ENCODE measurements at regions not wholly inside any gene's neighbourhood (a gene's known extent, or its start where the extent isn't known, plus 50 kb on each side); places are given as distances from the start of the nearest gene placed in this dataset.
"Not testable (repeated sequence)": the region's sequence is repeated elsewhere in the genome, so short reads cannot be mapped to it uniquely, and the experiment has no call there.

DNA sequence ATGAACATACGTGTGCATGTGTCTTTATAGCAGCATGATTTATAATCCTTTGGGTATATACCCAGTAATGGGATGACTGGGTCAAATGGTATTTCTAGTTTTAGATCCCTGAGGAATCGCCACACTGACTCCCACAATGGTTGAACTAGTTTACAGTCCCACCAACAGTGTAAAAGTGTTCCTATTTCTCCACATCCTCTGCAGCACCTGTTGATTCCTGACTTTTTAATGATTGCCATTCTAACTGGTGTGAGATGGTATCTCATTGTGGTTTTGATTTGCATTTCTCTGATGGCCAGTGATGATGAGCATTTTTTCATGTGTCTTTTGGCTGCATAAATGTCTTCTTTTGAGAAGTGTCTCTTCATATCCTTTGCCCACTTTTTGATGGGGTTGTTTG is 493.0 kb upstream of the PIK3R1 start:
- TF ChIP-seq, protein P1, sequence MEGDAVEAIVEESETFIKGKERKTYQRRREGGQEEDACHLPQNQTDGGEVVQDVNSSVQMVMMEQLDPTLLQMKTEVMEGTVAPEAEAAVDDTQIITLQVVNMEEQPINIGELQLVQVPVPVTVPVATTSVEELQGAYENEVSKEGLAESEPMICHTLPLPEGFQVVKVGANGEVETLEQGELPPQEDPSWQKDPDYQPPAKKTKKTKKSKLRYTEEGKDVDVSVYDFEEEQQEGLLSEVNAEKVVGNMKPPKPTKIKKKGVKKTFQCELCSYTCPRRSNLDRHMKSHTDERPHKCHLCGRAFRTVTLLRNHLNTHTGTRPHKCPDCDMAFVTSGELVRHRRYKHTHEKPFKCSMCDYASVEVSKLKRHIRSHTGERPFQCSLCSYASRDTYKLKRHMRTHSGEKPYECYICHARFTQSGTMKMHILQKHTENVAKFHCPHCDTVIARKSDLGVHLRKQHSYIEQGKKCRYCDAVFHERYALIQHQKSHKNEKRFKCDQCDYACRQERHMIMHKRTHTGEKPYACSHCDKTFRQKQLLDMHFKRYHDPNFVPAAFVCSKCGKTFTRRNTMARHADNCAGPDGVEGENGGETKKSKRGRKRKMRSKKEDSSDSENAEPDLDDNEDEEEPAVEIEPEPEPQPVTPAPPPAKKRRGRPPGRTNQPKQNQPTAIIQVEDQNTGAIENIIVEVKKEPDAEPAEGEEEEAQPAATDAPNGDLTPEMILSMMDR (IDR thresholded peaks at IDR 0.05) = not testable (repeated sequence)
- not testable (repeated sequence) for TF ChIP-seq POLR2A, POLR2AphosphoS5, EP300 (IDR thresholded peaks at IDR 0.05)

Data from stomach (tissue), 4 donors.